Islet precursor cell (in vitro differentiated cells): ENCODE measurements at regions not wholly inside any gene's neighbourhood (a gene's known extent, or its start where the extent isn't known, plus 50 kb on each side); places are given as distances from the start of the nearest gene placed in this dataset.
A peak's percentile ranks its signal among the peaks of the same experiment; 100 is the strongest.
"Not testable (repeated sequence)": the region's sequence is repeated elsewhere in the genome, so short reads cannot be mapped to it uniquely, and the experiment has no call there.

Experiments used
- DNase-seq: peaks from one replicate; pipeline ENCODE4 v3.0.0-alpha.2; 2018

DNA sequence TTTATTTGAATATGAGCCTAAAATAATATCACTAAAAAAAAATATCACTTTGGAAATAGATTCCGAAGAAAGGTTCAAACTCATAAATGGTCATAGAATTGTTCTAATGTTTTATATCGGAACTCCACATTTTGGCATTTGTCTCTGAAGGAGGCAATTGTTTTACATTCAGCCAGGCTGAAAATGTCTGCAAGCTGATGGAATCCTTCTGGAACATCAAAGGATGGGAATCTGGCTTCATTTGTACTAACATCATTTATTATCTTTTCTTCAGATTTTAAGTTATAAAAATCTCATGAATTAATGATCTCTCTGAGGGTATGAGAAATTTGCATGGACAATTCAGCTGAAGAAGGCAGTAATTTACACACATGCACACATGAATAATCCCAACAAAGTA, 251.4 kb upstream of the RGMA start:
- DNase-seq, result no peak

DNA sequence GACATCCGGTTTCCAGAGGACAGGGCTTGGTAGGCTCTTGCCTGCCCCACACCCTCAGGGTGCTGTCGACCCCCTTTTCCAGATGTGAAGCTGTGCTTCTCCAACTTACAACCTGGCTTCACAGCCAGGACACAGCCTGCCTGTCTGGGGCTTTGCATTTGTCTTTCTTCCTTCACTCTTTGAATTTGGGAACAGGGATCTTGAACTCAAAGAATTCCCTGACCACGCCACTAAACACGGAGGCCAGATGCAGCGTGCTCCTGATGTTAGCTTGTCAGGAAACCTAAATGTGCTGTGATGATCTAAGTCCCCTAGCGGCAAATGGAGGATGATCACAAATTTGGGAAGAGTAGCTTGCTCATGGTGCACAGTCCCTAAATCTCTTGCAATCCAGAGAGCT, 244.8 kb upstream of the RGMA start:
- peak; percentile 61 for DNase-seq

DNA sequence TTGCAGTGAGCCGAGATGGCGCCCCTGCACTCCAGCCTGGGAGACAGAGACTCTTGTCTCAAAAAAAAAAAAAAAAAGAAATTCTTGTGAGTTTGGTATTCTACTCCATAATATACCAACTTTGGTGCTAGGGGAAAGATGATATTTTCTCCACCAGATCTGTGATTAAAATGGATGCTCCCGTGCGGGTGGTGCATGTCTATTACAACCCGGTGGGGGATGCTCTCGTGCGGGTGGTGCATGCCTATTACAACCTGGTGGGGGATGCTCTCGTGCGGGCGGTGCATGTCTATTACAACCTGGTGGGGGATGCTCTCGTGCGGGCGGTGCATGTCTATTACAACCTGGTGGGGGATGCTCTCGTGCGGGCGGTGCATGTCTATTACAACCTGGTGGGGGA, 244.1 kb upstream of the RGMA start:
- not testable (repeated sequence) for DNase-seq

DNA sequence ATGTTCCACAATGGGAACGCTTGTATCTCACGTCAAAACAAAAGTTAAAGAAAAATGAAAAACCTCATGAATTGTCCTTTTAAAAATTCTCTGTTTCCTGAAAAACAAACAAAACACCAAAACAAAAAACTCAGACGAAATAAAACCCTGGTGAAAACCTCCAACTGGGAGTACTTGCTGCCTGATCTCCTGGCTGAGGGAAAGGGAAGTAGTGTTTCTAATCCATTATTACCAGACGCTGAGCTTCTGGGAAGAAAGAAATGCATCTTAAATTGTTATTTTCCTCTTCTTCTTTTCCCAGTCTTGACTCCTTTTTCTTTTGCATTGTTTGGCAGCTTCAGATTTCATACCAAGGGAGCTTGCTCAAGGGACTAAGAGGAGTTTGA, 243.2 kb upstream of the RGMA start:
- no peak for DNase-seq

DNA sequence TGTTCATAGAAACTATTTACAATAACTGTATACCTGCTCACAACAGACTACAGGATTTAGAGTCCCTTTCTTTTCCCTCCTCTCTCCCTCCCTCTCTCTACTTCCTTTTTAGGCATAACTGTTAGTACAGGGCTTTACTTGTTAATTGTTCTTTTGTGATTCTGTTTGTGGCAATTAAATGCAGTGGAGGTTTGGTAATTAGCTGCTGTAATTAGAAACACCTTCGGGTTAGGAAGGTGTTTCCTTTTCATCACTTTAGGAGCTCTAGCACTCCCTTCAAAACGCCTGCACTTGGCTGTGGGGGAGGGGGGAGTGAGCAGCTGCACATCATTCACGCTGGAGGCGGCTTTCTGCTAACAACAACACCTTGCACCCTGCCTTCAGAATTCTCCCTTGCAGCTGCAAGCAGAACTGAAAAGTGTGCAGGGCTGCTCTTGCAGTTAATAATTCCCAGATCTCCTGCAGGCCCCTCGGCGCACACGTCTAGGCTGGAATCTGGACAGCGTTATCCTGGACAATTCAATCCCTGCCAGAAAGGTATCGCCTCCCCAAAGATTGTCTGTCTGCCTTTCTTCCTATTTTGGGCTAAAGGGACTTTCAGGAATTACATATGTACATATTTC, 242.6 kb upstream of the RGMA start:
- no peak for DNase-seq

DNA sequence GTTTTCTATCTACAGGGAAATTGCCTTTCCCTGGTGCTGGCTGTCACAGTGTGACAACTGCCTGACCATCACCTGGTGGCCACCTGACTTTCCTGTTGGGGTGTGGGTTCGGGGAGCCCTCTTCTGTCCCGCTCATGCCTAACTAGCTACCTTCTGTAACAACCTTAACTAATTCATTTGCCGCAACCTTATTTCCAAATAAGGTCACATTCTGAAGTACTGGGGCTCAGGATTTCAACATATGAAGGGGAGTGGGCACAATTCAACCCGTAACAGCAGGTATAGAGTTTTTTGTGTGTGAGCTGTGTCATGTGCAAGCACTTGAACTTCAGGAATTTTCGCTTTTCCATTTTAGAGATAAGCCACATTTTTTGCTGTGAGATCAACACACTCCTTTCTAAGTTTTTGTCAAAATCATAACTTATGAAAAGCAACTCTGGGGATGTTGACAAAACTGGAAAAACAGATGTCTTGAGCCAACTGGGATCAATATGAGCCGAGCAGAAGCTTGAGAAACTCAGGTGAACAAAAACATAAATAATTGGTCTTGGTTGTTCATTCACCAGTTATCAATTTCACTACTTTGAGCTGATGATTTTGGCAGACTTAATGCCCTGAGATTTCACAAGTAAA, 242.0 kb upstream of the RGMA start:
- DNase-seq, result no peak

DNA sequence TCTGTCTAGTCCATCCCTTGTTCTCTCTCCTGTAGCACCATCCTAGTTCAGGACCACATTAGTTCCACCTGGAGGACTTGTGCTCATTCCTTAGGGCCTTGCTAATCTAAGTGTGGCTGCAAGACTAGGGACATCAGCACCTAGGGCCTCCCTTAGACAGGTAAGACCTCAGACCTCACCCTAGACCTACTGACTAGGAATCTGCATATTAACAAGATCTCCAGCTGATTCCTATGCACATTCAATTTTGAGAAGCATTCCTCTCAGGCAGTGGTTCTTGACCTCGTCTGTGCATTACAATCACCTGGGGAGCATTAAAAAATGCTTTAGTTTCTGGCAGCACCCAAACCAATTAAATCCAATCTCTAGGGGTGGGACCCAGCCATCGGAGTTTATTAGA, 238.4 kb upstream of the RGMA start:
- DNase-seq, result no peak

DNA sequence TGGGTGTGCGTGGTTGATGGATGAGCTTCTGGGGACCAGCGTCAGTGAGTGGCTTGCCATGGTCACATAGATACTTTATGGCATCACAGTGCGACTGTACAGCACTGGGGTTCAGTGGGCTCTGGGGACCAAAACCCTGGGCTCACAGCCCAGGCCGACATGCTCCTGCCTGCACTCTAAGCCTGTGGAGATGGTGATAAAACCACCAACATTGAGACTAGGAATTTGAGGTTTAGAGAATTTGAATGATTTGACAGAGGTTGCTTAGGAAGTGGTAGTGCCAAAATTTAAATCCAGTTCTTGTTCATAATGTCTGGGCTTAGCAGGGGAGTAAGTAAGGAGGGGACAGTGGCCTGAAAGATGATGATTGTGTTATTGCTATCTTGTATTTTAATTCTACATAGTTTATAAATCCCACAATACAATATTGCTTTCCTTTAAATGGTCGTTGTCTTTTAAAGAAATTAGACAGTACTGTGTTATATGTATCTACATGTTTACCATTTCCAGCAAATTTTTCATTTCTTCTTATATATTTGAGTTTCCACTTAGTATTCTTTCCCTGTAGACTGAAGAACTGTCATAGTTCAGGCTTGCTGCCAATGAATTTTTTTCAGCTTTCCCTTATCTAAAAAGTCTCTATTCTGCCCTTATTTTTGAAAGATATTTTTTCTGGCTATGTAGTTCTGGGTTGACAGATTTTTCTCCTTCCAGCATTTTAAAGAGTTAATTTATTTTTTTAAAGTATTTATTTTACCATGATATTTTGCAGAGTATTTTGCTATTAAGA, 235.4 kb upstream of the RGMA start:
- no peak for DNase-seq

DNA sequence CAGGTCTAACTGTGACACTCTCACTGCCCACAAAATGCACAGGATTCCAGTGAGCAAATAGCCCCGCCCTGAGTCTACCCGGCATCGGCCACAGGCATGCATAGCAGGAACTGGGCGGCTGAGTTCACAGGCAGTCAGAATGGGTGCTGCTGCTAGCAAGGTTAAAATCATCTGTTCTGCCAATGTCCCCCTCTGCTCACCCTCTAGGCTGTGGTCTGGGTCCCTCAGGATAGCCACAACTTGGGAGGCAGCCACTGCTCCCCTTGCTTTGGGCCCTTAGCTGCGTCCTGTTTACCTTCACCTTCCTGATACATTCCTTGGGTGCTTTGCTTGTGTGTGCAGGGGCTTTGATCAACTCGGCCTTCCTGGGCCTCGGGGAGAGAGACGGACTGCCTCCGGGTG, 232.9 kb upstream of the RGMA start:
- peak; percentile 92 for DNase-seq

DNA sequence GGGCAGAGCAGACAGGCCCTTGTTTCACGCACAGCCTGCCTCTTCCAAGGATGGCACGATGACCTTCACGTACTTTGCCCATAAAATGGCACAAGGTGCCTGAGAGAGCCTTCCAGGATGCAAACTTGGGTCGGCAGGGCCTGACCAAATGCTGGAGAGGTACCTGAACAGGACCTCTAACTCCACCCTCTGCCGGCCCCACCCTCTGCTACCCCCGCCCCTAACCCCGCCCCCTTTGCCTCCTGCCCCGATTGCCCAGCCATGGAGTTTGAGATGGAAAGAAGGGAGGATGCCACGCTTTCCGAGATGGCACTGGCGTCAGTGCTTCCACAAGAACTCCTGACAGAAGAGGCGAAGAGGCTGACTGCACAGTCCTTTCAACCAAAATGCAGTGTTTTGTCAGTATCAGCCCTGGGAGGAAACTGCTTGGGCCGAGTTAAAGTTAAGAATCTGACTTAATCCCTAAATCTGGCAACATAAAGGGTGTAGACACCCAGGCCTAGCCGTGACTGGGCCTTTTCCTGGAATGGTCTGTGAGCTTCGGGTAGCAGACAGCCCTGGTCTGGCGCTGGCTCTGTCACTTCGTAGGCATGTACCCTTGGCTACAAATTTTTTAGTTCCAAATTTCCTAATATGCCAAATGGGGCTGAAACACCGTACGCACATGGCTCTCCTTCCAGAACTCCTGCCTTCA, 230.3 kb upstream of the RGMA start:
- DNase-seq, result no peak

DNA sequence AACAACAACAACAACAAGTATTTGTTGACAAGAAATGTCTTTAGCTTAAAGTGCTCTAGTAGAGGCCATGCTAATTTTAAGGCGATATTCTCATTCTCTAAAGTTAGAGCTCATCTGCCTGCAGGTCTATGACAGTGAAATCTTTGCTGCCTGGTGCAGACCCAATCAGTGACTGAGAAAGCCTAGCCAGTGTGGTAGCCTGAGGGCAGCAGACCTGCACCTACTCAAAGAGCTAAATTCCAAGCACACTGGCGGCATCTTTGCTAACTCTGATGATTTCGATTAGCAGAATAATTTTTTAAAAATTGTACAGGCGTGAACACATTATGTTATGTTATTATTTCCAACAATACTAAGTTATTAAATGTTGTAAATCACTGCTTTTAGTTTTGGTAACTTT, 228.8 kb upstream of the RGMA start:
- peak; percentile 66 for DNase-seq

DNA sequence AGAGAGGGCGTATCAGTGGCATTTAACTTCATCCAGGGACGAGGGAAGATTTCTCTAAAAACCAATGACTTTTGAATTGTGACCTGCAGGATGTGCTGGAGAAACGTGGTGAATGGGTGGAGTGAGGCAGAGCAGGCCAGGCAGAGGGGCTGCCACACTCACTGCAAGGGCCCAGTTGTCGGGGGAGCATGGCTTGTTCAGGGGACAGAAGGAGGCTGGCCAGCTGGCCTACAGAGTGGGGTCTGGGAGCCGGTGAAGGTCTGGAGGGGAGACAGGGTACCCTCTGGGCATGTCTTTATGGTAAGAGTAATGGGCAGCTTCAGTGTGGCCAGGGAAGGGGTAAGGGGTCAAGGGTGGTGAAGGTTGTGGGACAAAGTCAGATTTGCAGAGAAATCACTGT, 225.2 kb upstream of the RGMA start:
- no peak for DNase-seq

DNA sequence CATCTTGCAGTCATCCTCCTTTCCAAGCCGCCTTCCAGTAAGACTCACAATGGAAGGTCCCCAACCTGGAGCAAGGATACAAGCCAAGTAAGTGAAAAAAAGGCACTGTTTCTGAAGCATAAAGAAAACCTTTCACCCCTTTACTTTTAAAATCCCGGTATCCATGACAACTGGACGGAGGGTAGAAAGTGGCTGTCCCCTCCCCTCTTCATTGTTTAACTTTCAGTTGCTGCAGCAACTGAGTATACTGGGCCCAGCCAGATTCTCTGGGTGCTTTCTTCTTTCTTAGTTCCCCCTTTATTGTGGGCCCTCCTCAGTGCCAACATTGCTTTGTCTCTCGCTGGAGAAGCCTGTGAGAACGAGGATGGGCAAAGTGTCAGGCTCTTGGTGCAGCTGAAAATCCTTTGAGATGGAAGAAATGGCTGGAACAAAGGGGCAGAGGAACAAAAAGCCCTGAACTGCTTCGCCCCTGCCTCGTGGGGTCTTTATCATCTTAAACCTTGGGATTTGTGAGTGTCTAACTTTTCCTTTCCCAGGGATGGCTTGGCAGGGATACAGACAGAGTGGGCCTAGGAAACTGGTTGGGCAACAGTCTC, 224.0 kb upstream of the RGMA start:
- DNase-seq, result no peak

DNA sequence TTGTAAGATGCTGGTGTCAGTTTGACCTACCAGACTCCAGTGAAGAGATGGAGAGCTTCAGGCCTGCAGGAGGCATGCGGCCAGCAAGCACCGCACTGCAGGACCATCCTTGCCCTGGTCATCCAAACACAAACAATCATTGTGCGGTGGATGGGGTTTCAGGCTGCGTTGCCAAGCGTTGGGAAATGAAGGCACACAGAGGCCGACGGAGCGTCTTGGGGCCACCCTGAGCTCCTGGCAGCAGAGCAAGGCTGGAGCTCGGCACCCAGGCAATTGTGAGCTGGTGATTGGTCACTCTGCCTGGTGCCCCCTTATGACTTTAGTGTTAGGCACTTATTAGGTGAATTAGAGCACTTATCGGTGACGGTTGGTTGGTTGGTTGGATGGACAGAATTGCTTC, 222.6 kb upstream of the RGMA start:
- DNase-seq, result no peak

DNA sequence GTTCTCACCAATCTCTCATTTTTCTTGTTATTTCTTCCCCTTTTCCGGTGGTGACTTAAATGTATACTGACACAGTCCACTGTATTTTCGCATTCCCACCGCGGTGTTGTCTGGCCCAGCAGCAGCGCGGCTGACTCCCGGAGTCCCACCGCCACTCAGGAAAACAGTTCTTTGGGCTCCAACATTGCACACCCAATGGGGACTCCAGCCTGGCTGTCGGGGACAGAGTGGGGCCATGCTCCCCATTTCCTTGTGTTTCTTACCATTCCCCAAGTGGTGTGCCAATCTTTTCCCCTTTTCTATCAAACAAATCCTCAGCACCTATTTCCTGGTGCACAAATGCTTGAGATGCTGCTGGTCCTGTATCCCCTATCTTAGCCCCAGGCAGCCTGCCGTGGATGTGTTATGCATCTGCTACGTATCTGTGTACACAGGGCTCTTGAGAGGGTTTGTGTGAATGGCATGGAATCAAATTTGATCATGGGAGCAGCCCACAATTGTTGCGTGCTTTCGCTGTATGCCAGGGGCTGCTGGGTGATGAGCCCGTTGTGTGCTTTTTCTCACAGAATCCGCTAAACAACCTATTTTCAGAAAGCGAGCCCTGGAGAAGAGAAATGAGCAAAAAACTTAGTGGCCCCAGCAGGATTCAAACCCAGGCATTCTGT, 219.1 kb upstream of the RGMA start:
- no peak for DNase-seq

DNA sequence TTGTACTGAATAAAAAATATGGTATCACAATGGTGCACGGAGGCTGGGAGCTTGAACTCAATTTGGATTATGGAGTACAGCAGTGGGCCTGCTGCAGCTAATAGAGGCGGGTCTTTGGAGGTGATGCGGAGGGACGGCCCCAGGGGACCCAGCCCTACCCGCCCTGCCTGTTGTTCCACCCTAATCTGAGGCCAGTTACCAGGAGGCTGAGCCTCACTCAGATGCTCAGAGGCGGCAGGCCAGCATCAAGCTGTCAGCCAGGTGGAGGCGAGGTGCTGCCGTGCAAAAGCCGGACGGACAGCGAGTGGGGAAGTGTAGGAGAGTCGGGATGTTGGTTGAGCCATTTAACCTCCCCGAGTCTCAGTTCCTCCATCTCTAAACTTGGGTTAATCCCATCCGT, 218.5 kb upstream of the RGMA start:
- no peak for DNase-seq

DNA sequence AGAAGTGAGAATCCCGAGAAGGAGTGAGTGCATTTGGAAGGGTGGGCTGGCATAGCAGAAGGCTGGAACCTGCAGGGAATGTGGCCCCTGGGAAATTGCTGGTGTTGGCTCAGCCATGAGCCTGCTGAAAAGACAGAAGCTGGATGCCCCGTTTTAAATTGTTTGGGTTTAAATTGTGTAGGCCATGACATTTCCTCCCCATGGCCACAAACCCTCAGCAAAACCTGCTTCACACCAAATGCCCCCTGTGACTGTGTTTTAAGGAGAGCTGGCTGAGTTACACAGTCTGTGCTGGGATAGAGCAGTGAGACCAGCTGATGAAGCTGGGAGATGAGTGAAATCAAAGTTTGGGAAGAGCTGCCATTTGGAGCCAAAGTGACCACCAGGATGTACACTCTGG, 216.3 kb upstream of the RGMA start:
- no peak for DNase-seq

DNA sequence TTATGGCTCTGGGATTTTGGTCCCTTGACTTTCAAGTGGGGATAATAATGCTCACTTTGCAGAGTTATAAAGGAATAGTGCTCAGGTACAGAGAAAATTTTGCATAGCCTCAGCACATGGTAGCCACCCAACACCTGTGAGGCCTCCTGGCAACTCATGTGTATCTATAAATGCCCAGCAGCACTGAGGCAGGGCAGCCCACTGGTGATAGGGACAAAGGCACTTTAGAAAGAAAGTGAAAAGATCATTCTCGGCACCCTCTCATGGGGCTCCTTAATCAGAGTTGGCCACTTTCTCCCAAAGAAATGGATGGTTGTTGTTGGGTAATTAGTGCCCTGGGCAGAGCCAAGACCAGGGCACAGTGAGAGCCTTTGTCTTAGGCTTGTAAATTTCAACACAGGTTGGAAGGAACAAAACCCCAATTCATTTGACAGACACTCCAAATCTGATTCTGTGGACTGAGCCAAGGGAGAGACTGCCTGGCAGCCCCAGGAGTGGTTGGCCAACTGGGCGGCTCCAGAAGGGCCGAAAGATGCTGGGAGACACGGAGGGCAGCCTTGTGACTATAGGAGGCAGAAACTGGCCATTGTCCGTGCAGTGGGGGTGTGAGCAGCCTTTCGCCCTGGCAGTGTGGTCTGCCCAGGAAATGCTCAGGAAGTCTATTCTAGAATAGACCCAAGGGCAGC, 213.2 kb upstream of the RGMA start:
- no peak for DNase-seq

DNA sequence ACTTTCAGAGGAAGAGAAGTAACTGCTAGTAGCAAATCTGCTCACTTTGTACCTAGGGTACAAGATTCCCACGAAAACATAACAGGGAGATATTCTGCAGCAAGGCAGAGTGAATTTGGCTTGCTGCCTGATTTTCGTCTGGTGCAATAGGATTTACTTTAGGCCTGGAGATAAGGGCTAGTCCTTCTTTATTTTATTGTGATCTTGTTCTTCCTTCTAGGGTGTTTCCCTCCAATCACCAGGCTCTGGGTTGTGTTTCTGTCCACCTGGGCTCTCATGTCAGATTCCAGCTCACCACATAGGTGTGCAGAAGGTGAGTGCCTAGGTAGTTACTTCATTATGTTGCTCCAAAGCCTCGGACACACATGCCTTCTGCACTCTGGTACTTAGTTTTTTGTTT, 211.8 kb upstream of the RGMA start:
- DNase-seq, result no peak

DNA sequence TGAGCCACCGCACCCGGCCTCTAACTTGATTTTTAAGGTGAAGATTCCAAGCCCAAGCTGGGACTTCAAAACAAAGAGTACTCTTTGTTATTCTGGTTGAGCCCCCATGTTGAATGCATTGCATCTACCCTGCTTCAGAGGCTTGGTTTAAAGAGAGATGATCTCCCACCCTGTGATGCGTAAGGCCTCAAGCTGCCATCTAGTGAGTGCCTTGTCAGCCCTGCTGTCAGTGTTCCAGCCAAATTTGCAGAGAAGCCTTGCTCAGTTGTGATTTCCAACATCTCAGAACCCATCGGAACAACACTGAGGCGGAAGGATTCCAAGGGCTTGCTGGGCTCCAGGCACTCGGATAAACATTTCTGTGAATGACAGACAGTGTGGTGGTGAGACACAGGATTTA, 210.7 kb upstream of the RGMA start:
- no peak for DNase-seq

DNA sequence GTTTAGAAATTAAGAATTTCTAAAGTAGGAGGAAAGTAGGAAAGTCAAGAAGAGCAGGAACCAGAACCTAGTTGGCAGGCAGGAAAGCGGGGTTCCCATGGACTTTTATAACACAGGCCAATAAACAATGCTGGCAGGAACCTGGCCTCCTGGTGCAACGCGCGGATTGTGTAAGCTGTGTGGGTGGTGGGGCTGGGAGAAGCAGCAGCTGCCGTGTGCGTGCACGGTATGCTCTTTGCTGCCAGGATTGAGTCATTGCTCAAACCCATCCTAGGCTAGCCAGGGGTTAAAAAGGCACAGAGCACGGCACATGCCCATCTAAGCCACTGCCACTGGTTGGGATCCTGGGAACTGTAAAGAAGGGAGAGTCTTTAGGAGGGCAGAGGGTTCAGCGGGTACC, 209.9 kb upstream of the RGMA start:
- DNase-seq, result no peak

DNA sequence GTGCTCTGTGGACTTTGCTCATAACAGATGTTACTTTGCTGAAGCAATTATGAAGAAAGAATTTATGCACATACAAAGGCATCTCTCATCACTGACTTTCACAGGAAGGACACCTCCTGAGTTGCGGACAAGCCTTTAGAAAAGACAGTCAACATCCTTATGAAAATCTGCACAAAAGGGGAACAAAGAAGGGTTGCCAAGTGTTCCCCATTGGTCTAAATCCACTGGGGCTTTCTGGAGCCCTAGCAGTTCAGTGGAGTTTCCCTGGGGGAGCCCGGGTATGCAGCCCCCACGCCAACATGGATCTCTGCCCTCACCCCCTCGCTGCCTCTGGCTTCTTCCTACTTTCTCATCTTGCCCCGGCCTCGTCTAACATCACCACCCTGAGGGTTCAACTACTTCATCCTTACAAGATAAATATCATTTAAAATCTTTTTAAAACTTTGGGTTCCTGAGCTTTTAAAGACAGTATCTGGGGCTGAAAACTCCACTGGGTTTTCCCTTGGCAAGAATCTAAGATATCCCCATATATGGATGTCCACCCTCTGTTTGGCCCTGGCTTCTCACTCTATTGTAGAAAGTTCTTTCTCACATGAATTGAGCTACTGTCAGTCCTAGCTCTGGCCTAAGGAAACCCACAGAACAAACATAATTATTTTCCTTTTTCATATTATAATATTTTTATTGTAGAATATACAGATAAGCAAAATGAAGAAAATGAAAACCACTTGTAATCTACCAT, 207.9 kb upstream of the RGMA start:
- DNase-seq, result no peak
